T-helper 1 cell treated with Interleukin-12 subunit alpha and Interleukin-12 subunit beta and Interleukin-4 antibody, amounts not matched to agents 30 ng/mL and 1 ng/mL, for 36 hours (primary cell): ENCODE measurements at regions not wholly inside any gene's neighbourhood (a gene's known extent, or its start where the extent isn't known, plus 50 kb on each side); places are given as distances from the start of the nearest gene placed in this dataset.

Experiments
- intact Hi-C: fragments of 100-400 bp; cut with micrococcal nuclease; formaldehyde crosslinking; loops from one replicate; pipeline ENCODE4 v1.15.1; 2024

DNA sequence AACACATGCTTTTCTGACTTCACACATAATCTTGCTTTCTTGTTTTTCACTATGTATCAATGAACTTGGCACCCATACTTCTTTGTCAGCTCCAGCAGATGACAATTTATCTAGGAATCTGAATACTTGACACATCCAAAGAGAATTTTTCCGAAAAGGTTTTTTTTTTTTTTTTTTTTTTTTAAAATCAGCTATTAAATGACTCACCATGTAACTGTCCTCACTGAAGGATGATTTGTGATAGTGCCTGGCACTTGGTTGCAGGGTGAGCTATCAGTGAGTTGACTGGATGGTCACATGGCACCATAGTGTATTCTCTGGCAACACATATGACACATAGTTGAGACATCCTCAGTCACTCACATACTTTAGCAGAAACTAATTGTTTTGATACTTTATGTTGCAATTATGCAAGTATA is 133.4 kb upstream of the E2F8 start:
- intact Hi-C loops, result no loop called here

DNA sequence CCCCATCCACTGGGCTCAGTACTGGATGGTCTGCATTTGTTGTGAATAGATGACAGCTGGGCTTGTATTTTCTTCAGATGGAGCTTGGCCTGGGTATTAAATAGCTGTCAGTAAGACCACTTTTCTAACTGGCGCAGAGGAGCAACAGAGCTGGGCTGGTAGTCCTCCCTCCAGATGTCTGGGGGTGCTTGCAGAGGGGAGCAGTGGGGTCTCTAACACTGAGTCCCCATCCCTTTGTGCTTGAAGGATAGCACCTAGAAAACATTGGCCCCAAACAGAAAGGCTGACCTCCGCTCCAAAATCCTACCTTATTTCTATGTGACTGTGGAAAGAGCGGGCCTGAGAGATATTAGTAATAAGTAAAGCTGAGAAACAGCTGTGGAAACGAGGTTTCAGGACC is 131.6 kb upstream of the E2F8 start:
- intact Hi-C loops, result no loop called here

DNA sequence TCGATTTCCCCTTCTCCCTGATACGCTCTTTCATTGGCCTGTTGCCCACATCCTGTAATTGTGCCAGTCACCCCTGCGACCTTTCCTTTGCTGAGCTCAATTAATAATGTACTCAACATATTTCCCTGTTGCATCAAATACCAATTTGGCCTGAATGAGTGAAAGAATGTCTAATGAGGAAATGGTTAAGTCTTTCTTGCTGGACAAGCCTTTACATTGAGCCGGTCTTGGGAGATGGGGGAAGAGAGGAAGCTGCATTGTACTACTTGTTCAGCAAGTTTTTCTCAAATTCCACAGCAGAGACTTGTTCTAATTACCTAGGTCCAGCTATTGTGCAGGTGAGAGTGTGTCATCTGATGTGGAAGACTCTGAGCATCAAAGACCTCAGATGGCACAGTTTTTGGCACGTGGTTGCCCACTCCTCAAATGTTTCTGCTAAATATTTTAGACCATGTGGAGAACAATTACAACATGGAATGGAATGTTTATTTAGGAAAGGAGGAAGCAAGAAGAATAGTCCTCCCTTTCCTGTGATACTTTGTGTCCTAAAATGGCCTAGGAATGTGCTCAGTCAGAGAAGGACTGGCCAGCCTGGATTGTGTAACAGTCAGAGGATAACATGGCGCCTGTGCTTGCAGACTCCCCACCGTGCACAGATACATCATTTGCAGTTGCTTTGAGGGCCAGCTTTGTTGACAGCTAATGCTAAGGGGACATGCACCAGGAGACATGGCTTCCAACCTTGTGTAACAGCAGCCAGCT is 129.5 kb upstream of the E2F8 start:
- intact Hi-C loops, result no loop called here

DNA sequence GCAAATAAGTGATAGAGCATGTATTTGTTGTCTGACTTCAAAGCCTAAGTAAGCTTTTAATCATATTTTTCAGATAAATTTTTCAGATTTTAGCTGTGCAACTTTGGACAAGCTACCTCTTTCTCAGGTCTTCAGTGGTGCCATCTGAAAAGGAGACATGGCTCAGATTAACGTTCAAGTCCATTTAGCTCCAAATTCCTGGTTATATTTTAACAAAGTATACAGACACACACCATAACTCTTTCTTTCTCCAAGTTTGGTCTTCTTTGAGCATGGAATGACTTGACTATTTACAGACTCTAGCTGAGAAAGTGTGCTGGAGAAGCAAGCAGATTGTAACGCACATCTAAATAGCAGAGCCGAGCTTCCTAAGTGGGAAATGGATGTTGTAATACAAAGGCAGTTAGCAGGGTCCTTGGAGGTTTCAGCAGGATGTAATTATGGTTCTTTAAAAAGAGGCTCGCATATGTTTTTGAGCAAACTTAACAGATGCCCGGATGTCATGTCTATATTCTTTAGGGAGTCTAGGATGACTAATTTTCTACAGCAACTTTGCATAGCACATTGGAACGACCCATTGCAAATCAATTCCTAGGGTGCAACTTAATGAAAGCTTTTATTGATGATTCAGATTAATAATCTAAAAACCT is 128.1 kb upstream of the E2F8 start:
- intact Hi-C loops, result no loop called here

DNA sequence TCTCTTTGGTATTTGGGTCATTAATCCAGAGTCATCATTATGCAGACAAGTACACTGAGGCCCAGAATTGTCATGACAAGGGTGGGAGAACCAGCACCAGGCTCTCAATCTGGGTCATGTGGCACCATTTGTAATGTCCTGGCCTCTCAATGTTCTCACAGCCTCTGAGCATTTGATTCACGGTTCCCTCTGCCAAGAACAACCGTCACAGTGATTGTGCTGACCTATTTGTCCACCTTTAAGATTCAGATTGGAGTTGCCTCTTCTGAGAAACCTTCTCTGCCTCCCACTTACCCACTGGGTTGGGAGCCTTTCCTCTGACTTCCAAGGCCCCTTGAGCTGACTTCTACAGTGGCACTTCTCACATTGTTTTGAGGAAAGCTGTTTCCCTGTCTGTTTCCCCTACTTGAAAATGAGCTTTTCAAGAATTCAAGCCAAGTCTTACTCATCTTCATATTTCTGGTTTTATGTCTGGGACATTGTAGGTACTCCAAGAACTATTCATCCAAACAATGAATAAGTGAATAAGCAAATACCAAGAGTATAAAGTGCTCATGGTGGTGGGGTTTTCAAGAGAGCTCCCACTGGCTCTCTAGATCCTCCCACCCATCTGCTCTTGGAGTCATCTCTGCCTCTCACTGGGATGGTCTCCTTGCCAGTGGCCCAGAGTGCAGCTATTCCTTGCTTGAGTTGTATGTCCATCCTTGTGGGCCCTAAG is 126.4 kb upstream of the E2F8 start:
- intact Hi-C loops, result no loop called here

DNA sequence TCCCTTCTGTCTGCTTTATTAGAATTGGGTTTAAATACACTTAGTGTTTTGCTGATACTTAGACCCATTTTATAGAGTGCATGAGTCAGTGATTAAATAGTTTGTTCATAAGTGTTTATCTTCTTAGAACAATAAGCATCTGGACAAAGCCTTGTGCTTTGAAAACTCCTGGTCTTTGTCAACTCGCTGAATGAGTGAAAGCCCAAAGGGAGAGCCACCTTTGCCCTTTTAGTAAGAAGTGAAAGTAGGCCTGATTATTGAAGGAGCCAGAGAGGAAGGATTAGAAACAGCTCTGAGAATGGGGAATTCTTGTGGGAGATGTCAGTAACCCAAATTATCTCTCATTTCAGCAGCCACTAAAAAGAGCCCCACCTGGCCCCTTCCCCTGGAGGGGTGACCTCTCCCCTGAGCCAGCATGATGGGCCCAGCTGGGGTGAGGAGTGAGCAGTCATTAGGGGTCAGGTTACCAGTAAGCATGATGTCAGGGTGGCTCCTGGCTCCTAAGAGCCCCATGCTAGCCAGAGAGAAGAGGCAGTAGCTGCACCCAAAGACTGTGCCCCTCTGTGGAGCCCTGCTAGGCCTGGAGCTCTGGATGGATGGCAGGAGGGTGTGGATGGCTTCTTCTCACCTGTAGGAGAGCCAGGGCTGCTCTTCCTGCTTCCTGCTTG is 125.1 kb upstream of the E2F8 start:
- intact Hi-C loops, result no loop called here

DNA sequence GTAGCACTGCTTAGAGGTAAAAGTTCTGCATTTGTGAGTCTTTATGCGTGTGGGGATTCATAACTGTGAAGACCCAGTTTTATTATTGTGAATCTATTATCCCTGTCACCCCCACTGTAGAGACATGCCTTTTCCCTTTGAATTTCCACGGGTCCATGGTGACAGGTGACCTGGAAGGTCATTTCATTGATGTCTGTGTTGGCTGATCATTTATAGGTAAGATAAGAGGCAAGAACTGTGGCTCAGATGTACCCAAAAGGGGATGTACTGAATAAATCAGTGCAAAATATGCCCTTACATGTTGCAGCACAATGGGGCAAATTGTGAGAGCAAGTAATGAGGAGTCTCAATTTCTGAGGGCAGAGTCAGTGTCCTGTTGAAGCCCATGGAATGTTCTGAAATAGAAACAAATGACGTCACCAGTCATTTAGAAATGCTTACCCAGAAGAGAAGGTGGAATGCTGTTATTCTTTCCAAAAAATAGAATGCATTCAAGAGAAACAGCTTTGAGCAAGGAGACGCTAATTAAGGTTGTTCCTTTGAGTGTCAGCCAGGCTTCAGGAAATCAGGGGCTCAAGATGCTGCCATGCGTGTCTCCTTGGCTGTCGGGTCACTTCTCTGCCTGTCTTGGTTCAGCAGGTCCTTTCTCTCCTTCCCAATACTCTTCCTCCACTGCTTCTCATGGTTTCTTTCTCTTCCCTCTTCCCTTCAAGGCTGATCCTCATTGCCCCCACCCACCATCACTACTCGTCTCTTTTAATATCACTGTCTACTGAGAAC is 118.7 kb upstream of the E2F8 start:
- intact Hi-C loops, result no loop called here

DNA sequence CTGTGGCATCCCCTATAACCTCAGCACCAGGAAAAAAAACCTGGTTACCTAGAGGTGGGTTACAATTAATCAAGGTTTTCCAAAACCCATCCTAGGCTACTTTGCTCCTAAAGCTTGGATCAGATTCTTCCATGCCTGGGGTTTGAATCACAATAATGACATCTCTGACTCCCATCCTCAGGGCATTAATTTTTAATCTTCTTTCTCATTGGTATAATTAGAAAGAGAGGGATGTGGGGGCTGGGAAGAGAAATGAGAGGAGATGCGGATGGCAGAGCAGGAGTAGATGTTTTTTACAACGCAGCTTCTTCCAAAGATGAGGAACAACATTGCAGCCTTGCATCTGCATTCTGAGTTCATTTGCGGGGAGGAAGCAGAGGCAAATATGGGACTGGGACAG is 117.2 kb upstream of the E2F8 start:
- intact Hi-C loops, result no loop called here

DNA sequence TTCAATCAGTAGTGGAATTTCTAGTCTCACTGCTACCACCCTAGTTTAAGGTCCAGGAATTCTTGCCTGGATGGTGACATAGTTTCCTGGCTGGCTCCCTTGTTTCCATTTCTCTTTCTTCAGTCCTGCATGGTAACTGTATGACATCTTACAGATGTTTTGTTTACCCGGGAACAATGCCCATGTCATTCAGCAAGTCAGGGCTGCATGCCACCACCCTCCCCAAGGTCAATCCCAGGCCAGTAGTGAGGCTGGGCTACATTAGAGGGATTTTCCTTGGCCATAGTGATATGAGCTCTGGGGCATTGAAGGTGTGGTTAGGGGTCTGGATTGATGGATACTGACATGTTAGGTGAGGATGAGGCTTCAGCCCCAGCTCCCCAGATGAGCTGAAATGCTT is 114.9 kb upstream of the E2F8 start:
- intact Hi-C loops, result no loop called here

DNA sequence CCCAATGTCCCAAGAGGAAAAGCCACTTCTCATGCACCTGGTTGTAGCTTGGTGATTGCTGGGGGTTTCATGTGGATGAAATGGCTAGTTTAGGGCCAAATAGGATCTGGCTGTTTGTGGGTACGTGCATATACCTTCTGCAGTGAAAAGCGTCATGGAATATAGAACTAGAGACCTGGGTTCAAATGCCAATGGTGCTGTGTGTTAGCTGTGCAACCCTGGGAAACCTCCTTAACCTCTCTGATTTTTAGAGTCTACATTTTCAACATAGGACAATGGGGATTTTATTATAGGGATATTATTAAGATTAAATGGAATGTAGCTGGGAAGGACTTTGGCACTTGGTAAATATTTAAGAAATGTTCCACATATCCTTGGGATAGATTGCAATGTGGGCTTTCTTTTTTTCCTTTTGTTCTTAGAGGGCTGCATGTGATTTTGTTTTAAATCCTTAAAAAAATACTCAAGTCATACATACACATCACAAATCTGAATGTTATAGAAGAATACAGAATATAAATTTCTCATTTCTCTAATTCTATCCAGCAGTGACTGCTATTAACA is 112.6 kb upstream of the E2F8 start:
- intact Hi-C loops, result no loop called here

DNA sequence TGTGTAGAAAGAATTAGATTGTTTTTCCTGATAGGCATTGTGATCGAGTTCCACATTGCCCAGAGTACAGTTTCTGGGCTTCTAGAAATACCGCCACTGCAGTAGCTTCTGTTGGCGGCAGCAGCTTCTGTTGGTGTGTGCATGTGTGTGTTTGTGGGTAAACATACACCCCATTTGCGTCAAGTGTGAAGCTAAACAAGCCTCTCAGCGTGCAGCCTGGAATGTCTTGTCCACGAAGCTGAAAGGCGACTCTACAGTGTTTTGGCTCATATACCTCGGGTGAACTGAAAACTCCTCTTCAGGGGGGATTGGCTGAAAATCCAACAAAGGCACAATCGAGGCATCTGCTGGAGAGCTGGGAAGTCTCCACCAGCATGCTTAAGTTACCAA is 112.0 kb upstream of the E2F8 start:
- intact Hi-C loops, result no loop called here

DNA sequence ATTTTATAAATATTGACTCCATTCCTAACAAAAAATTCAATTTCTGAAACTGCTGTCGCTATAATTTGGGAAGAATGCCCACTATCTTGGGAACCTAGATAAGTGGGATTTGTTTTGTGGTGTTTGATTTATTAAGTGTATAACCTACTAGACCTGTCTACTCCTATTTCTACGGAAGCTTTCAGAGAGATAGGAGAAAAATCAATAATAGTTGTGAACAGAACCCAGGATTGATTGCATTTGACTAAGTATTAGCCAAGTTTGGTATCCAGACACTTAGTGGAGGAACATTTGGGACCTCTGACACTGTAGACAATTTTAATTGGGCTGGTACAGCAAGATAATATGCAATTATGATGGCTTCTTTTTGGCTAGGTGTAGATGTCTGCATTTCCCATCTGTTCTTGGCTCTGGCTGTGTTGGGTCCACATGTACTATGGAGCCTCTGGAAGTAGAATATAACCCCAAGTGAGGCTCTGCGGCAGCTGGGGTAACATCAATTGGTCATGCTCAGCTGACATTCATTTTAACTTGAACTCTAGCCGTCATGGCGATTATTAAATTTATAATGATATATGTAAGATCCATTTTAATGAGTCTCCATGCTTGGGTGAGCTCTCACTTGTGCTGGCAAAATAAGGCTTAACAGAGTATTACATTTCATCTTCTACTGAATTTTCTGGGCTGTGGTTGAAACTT is 111.5 kb upstream of the E2F8 start:
- intact Hi-C loops, result no loop called here

DNA sequence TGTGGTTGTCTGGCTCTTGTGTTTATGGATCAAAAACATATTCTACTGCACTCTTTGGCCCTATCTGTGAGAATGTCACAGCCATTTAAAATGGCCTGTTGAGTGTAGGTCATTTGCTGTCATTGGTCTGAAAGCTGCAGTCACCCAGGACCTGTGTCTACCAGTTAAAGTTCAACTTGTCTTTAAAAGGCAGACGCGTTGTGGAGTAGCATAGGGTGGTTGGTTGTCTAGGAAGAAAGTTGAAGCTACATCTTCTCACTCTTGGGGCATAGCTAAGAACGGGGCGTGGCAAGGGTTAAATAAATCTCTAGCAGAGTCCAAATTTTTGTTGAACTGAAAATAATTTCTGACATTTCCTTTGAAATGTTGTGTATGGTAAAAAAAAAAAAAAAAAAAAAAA is 110.7 kb upstream of the E2F8 start:
- intact Hi-C loops, result no loop called here

DNA sequence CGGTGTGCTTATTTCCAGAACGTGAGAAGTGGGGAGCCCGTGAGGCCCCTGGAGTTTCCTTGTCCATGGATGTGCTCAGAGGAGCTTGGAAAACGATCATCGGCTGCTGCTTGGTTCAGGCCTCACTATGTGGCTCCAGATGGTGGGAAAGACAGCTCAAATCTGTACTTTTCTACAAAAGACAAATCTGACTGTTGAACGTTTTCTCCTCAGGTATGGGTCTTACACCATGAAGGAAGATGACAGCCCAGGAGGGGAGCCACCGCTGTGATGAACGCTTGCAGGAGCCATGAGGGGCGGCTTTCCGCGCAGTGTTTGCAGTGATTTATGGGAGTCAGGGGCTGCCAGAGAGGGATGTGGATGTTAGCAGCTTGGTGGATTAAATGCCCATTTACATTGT is 109.4 kb upstream of the E2F8 start:
- intact Hi-C loops, result no loop called here

DNA sequence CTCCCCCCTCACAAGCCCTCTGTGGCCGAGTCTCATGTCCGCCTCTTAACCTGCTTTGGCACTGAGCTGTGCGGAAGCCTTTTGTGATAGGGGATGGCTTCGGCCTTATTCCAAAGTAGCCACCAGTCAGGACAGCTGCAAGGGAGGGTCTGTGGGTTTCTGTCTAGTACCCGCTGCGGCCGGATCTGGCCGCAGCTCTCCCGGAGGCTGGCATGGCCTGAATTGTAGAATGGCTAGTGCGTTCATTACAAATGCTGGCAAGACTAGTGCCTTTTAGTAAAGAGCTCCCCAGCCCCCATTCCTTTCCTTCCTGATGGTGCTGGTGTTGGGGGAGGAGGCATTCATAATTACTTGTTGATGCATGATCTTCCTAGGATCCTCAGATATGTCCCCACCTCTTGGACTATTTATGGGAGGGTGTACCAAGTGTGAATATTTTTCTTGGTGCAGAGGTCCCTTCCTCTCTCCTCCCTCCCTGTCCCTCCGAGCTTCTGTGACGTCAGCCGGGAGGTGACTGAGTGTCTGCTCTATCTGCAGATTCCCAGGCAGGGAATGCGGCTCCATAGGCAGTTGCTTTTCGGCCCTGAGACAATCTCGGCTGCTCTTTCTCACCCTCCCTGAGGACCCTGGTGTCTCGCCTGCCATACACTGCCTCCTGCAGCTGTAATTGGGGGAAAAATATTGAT is 108.7 kb upstream of the E2F8 start:
- intact Hi-C loops, result no loop called here

DNA sequence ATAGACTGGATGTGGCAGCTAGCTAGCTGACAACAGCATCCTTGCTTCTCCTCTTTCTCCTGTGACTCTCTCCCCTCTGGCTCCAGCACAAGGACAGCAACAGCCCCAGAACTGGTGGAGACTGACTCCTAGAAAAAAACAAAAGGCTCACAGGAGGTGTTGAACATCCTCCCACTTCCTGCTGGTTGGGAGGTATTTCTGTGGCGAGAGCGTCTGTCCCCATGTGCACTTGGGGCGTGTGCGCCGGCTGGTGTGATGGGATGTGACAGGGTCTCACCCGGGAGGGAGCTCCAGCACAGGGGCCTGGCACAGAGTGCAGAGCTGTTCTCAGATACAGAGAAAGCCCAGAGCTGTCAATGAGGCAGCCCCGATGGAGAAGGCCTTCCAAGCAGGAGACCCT is 107.2 kb upstream of the E2F8 start:
- intact Hi-C loops, result no loop called here

DNA sequence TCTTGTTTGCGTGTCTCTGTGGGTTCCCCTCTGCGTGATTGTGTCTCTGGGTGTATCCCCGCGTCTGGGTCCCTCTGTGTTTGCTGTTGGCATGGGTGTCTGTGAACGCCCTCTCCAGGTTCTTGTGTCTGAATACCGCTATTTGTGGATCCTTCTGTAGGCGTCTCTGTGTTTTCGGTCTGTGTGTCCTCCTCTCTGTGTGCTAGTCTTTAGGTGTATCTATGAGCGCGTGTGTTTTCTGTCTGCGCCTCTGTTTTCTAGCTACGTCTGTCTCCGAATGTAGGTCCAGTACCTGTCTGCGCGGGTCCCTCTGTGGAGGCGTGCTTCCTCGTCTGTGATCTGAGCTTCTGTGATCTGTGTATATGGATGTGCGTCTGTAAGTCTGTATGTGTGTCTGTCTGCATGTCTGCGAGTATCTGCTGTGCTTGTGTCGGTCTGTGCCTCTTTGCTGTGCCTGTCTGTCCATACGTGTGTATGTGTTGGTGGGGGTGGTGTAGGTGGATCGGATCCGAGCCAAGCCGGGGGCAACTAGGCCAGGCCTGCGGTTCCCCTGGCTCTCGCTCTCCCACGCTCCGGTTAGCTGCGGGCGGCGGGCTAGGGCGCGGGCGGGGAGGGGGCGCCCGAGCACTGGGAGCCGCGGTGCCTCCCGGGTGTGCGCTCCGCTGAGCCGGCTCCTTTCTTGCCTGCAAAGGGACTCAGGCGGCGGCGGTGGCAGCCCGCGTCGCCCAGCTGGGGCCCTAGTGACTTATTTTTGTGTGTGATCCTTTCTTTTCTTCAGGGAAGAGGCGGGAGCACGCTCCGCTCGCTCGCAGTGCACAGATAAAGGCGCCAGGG is 105.3 kb upstream of the E2F8 start:
- intact Hi-C loops, result no loop called here

DNA sequence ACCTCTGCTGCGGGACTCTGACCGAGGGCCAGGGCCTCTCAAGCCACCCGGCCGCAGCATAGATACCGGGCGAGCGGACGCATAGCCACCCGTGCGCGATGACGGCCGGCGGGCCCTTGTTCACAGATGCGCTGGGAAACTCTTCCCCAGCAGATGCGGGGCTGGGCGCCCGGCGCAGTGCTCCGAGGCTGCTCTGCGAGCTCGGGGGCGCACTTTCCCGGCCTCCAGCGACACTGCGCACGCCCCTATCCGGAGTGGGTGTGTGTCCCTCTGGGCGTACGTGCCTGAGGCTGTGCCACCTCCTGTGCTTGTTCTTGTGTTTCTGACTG is 104.7 kb upstream of the E2F8 start:
- intact Hi-C loops, result no loop called here
